B cell (primary cell): ENCODE measurements at regions not wholly inside any gene's neighbourhood (a gene's known extent, or its start where the extent isn't known, plus 50 kb on each side); places are given as distances from the start of the nearest gene placed in this dataset.

ENCODE experiments used
- ATAC-seq: fragments of 200-7000 bp; cut with Tn5 transposase; one replicate; pipeline ENCODE4 v1.10.0; 2021; ENCODE audit warnings: low read depth, mild to moderate bottlenecking, moderate number of reproducible peaks, moderate library complexity
- CTCF ChIA-PET: fragments of 350-600 bp; sonication (Branson Sonifier 250); formaldehyde crosslinking; loops from one replicate; lab custom pipeline; 2021; ENCODE audit warnings: antibody characterized with exemption, inconsistent platforms; lab: Charles Lee
- POLR2A ChIA-PET: fragments of 350-600 bp; sonication (Branson Sonifier 250); formaldehyde crosslinking; loops from one replicate; lab custom pipeline; 2021; ENCODE audit warnings: antibody characterized with exemption; lab: Charles Lee
- DNase-seq: peaks from one replicate; pipeline ENCODE4 v3.0.0; 2013
- H2AFZ ChIP-seq: 2 replicates; pipeline ENCODE4 v1.6.1; 2012; ENCODE audit warnings: mild to moderate bottlenecking, low read depth, low read length; ENCODE audit not compliant: insufficient read depth, poor library complexity, severe bottlenecking
- H3K27ac ChIP-seq, 2 donors: 1 replicate in 1 of 2; 2 replicates in 1 of 2; pipeline ENCODE4 v1.5.1; 2012 to 2013; ENCODE audit warnings: low read length in 2 of 2, mild to moderate bottlenecking in 2 of 2, moderate library complexity in 1 of 2
- H3K27me3 ChIP-seq, 4 experiments: fragments of 200-600 bp in 1 of 4; sonication (generic) in 1 of 4; replicated peaks in 1 of 4; 1 replicate in 2 of 4; 2 replicates in 2 of 4; pipeline versions ENCODE4 v1.6.1 to v1.7.0; 2013 to 2016; ENCODE audit warnings: low read length in 3 of 4, mild to moderate bottlenecking in 2 of 4, mixed read lengths in 1 of 4, moderate library complexity in 1 of 4; ENCODE audit not compliant: insufficient read depth in 4 of 4, control insufficient read depth in 3 of 4; ENCODE audit errors: control extremely low read depth in 1 of 4
- H3K36me3 ChIP-seq, 2 experiments: replicated peaks in 1 of 2; 1 replicate in 1 of 2; 2 replicates in 1 of 2; pipeline versions ENCODE4 v1.6.1 to v1.7.1; 2013; ENCODE audit warnings: low read length in 1 of 2; ENCODE audit not compliant: insufficient read depth in 2 of 2, control insufficient read depth in 1 of 2; ENCODE audit errors: control extremely low read depth in 1 of 2, extremely low read depth in 1 of 2
- H3K4me1 ChIP-seq, 2 donors: fragments of 200-600 bp in 1 of 2; sonication (generic) in 1 of 2; 1 replicate in 1 of 2; 2 replicates in 1 of 2; pipeline versions ENCODE4 v1.5.1 to v1.6.1; 2013 to 2017; ENCODE audit warnings: low read length in 2 of 2; ENCODE audit not compliant: control insufficient read depth in 2 of 2, insufficient read depth in 2 of 2
- H3K4me2 ChIP-seq: replicated peaks from 2 replicates; pipeline ENCODE3; 2012; ENCODE audit warnings: mild to moderate bottlenecking, low read depth, low read length; ENCODE audit not compliant: poor library complexity, severe bottlenecking
- H3K4me3 ChIP-seq, 5 experiments: fragments of 200-600 bp in 1 of 5; sonication (generic) in 1 of 5; 1 replicate in 3 of 5; 2 replicates in 2 of 5; pipeline versions ENCODE4 v1.5.1 to v1.7.0; 2011 to 2016; ENCODE audit warnings: low read length in 4 of 5, mild to moderate bottlenecking in 4 of 5, low read depth in 2 of 5, control low read depth in 1 of 5, moderate library complexity in 1 of 5; ENCODE audit not compliant: insufficient read depth in 1 of 5; ENCODE audit errors: control extremely low read depth in 1 of 5, extremely low read depth in 1 of 5
- H3K79me2 ChIP-seq: fragments of 200-600 bp; sonication (generic); one replicate; pipeline ENCODE4 v1.6.0; 2016; ENCODE audit warnings: low read length; ENCODE audit not compliant: control insufficient read depth, insufficient read depth
- H3K9ac ChIP-seq: fragments of 200-600 bp; sonication (generic); 2 replicates; pipeline ENCODE4 v1.6.1; 2017; ENCODE audit warnings: mild to moderate bottlenecking, low read length, moderate library complexity
- H3K9me3 ChIP-seq, 3 donors: one replicate each; pipeline versions ENCODE4 v1.6.1 to v1.7.1; 2013; ENCODE audit warnings: low read length in 2 of 3; ENCODE audit not compliant: control insufficient read depth in 2 of 3, insufficient read depth in 1 of 3; ENCODE audit errors: control extremely low read depth in 1 of 3
- H4K20me1 ChIP-seq: 2 replicates; pipeline ENCODE4 v1.6.0; 2012; ENCODE audit warnings: mild to moderate bottlenecking, low read length; ENCODE audit not compliant: insufficient read depth, control insufficient read depth, poor library complexity, severe bottlenecking
- H3K27ac Mint-ChIP-seq: one replicate; pipeline ENCODE4 v1.8.0; 2021; ENCODE audit warnings: mixed read lengths
- H3K27me3 Mint-ChIP-seq: one replicate; pipeline ENCODE4 v1.8.0; 2021; ENCODE audit warnings: mixed read lengths
- H3K4me1 Mint-ChIP-seq: one replicate; pipeline ENCODE4 v1.8.0; 2021; ENCODE audit warnings: mixed read lengths
- H3K4me3 Mint-ChIP-seq: one replicate; pipeline ENCODE4 v1.8.0; 2021; ENCODE audit warnings: mixed read lengths
- H3K9me3 Mint-ChIP-seq: one replicate; pipeline ENCODE4 v1.8.0; 2022; ENCODE audit warnings: mixed read lengths; ENCODE audit not compliant: insufficient read depth
- EZH2 ChIP-seq: IDR thresholded peaks from 2 replicates; pipeline ENCODE4 v1.6.1; 2012; ENCODE audit warnings: borderline replicate concordance, low read depth, mild to moderate bottlenecking, moderate library complexity, low read length; ENCODE audit not compliant: insufficient read depth, poor library complexity, severe bottlenecking
- WGBS: methylation state at CpG from one replicate; pipeline ENCODE4 v1.1.5; 2013; ENCODE audit warnings: missing lambda C conversion rate; ENCODE audit not compliant: insufficient coverage; 5-methylcytosine and 5-hydroxymethylcytosine counted together
- intact Hi-C: fragments of 100-400 bp; cut with micrococcal nuclease; formaldehyde crosslinking; loops from one replicate; pipeline ENCODE4 v1.10.0; 2022
- TF ChIP-seq, protein P1 (sequence below): fragments of 200-600 bp; IDR thresholded peaks from one replicate; pipeline ENCODE4 v1.8.0; 2022; ENCODE audit warnings: antibody characterized with exemption, mild to moderate bottlenecking

DNA sequence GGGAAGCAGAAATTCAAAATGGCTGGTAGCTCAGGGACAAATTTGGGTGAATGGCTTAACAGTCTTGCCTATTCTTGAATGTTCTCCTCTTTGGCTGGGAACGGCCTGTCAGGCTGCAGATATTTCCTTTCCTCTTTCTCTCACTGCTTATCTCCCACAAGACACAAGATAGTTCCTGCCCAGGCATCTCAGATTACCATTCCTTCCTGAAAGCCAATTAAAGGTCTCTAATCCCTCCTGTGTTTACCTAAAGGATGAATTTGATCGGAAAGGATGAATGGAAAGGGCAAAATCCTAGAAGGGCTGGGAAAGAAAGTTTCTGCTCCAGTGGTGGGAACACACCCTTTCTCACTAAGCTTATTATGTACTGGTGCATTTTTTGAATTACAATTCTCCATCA, 95.9 kb upstream of the JAG1 start:
- H3K9me3 ChIP-seq = no peaks in the 10 kb centered on the region
- H3K36me3 ChIP-seq = no peaks in the 10 kb centered on the region
- no peak overlapping the region for H3K27ac Mint-ChIP-seq
- DNase-seq (no peak), ATAC-seq (no peak)
- intact Hi-C loops = no loop called here
- H3K4me3 ChIP-seq = no peak overlapping the region
- ChIA-PET POLR2A (no interaction called here), CTCF (no interaction called here)
- WGBS = no CpG with 5 or more reads among the region's 2 CpGs
- H3K4me1 ChIP-seq = no peaks in the 10 kb centered on the region
- no peaks in the 10 kb centered on the region for H3K4me1 Mint-ChIP-seq
- H3K4me3 Mint-ChIP-seq = no peak overlapping the region
- H2AFZ ChIP-seq = no peak overlapping the region
- no peak for TF ChIP-seq EZH2
- TF ChIP-seq, protein P1, sequence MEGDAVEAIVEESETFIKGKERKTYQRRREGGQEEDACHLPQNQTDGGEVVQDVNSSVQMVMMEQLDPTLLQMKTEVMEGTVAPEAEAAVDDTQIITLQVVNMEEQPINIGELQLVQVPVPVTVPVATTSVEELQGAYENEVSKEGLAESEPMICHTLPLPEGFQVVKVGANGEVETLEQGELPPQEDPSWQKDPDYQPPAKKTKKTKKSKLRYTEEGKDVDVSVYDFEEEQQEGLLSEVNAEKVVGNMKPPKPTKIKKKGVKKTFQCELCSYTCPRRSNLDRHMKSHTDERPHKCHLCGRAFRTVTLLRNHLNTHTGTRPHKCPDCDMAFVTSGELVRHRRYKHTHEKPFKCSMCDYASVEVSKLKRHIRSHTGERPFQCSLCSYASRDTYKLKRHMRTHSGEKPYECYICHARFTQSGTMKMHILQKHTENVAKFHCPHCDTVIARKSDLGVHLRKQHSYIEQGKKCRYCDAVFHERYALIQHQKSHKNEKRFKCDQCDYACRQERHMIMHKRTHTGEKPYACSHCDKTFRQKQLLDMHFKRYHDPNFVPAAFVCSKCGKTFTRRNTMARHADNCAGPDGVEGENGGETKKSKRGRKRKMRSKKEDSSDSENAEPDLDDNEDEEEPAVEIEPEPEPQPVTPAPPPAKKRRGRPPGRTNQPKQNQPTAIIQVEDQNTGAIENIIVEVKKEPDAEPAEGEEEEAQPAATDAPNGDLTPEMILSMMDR = no peak
- no peaks in the 10 kb centered on the region for H3K79me2 ChIP-seq
- H3K27me3 Mint-ChIP-seq = no peaks in the 10 kb centered on the region
- peaks cover 2% of the 10 kb centered on the region for H3K9me3 Mint-ChIP-seq
- H3K4me2 ChIP-seq = no peak overlapping the region
- no peak overlapping the region for H3K9ac ChIP-seq
- no peak overlapping the region for H3K27ac ChIP-seq
- H4K20me1 ChIP-seq = no peaks in the 10 kb centered on the region
- H3K27me3 ChIP-seq = no peaks in the 10 kb centered on the region

DNA sequence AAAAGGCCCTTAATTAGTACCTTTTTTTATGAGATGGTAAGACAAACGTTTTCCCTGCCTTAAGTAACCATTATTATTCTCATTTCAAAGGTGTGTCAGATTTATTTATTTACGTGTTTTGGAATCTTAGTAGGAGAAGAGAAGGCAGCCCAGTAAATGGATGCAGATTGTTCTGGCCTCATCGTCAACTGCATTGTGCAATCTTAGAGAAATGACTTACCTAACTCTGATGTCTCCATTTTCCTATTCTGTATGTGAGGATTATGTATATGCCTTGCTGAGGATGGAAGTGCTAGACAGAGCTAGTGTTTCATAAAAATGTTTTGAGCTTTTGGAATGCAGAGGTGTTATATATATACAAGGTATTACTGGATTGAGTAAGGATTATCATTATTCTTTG, 97.0 kb upstream of the JAG1 start:
- no peak for ATAC-seq
- no peak overlapping the region for H3K4me3 Mint-ChIP-seq
- Histone ChIP-seq H3K9ac (no peak overlapping the region), H3K9me3 (no peaks in the 10 kb centered on the region), H3K79me2 (no peaks in the 10 kb centered on the region), H3K4me1 (no peaks in the 10 kb centered on the region), H3K27ac (no peak overlapping the region), H2AFZ (no peak overlapping the region), H3K4me3 (no peak overlapping the region), H3K36me3 (no peaks in the 10 kb centered on the region), H4K20me1 (no peaks in the 10 kb centered on the region), H3K27me3 (no peaks in the 10 kb centered on the region), H3K4me2 (no peak overlapping the region)
- no peaks in the 10 kb centered on the region for H3K9me3 Mint-ChIP-seq
- CTCF ChIA-PET = no interaction called here
- intact Hi-C loops = no loop called here
- POLR2A ChIA-PET = no interaction called here
- H3K27ac Mint-ChIP-seq = no peak overlapping the region
- DNase-seq = no peak
- no peak for TF ChIP-seq EZH2
- no CpG with 5 or more reads among the region's 3 CpGs for WGBS
- no peaks in the 10 kb centered on the region for H3K27me3 Mint-ChIP-seq
- no peaks in the 10 kb centered on the region for H3K4me1 Mint-ChIP-seq
